KBM-7 (cell line): ENCODE measurements at regions not wholly inside any gene's neighbourhood (a gene's known extent, or its start where the extent isn't known, plus 50 kb on each side); places are given as distances from the start of the nearest gene placed in this dataset.
"Not testable (repeated sequence)": the region's sequence is repeated elsewhere in the genome, so short reads cannot be mapped to it uniquely, and the experiment has no call there.

ENCODE experiments used
- DNase-seq: peaks from one replicate; pipeline ENCODE4 v3.0.0-alpha.2; 2015
- in situ Hi-C: fragments of 300-500 bp; cut with MboI; formaldehyde crosslinking; loops from 2 replicates; pipeline ENCODE4 v1.14.3; 2020; ENCODE audit warnings: low sequenced_read_pairs, low pct_unique_long_range_greater_than_20kb, mixed read lengths

- DNase-seq: peak; percentile 78
- in situ Hi-C loops: no loop called here
Measured at GRCh38 chr6:95660544-95660943, 83.2 kb downstream of the MANEA start.

GRCh38 chr6:95670011-95670463 lies 92.7 kb downstream of the MANEA start:
- no peak for DNase-seq
- in situ Hi-C loops: no loop called here

GRCh38 chr6:95676011-95676628 lies 98.8 kb downstream of the MANEA start:
- no peak for DNase-seq
- in situ Hi-C loops: no loop called here

- in situ Hi-C loops: no loop called here
- no peak for DNase-seq
Measured at GRCh38 chr6:95679981-95680380, 102.6 kb downstream of the MANEA start.

- in situ Hi-C loops: no loop called here
- DNase-seq: no peak
Measured at GRCh38 chr6:95681736-95682135, 104.4 kb downstream of the MANEA start.

- in situ Hi-C loops: no loop called here
- no peak for DNase-seq
Measured at GRCh38 chr6:95682476-95682875, 105.1 kb downstream of the MANEA start.

- no peak for DNase-seq
Measured at GRCh38 chr6:95685822-95686221, 108.5 kb downstream of the MANEA start.

GRCh38 chr6:95686272-95686671 lies 108.9 kb downstream of the MANEA start:
- in situ Hi-C loops: no loop called here
- no peak for DNase-seq

More at GRCh38 chr6:95685822-95686221, 108.5 kb downstream of the MANEA start:
- in situ Hi-C loops: no loop called here

GRCh38 chr6:95686895-95687294 lies 109.6 kb downstream of the MANEA start:
- no peak for DNase-seq
- in situ Hi-C loops: no loop called here

GRCh38 chr6:95687839-95688238 lies 110.5 kb downstream of the MANEA start:
- no peak for DNase-seq
- in situ Hi-C loops: no loop called here

- peak; percentile 6 for DNase-seq
- in situ Hi-C loops: no loop called here
Measured at GRCh38 chr6:95690328-95690727, 113.0 kb downstream of the MANEA start.

- DNase-seq: peak; percentile 16
- in situ Hi-C loops: no loop called here
Measured at GRCh38 chr6:95693108-95693507, 115.8 kb downstream of the MANEA start.

- in situ Hi-C loops: no loop called here
- no peak for DNase-seq
Measured at GRCh38 chr6:95698271-95698670, 120.9 kb downstream of the MANEA start.

- DNase-seq: no peak
- in situ Hi-C loops: no loop called here
Measured at GRCh38 chr6:95723638-95724037, 146.3 kb downstream of the MANEA start.

- DNase-seq: no peak
- in situ Hi-C loops: no loop called here
Measured at GRCh38 chr6:95725344-95725743, 148.0 kb downstream of the MANEA start.

GRCh38 chr6:95740157-95740556 lies 162.8 kb downstream of the MANEA start:
- no peak for DNase-seq
- in situ Hi-C loops: no loop called here

- no peak for DNase-seq
- in situ Hi-C loops: no loop called here
Measured at GRCh38 chr6:95741045-95741444, 163.7 kb downstream of the MANEA start.

- in situ Hi-C loops: no loop called here
Measured at GRCh38 chr6:95742767-95743289, 165.5 kb downstream of the MANEA start.

GRCh38 chr6:95743591-95743990 lies 166.3 kb downstream of the MANEA start:
- in situ Hi-C loops: no loop called here
- no peak for DNase-seq

More at GRCh38 chr6:95742767-95743289, 165.5 kb downstream of the MANEA start:
- no peak for DNase-seq

GRCh38 chr6:95758236-95759069 lies 181.1 kb downstream of the MANEA start:
- not testable (repeated sequence) for DNase-seq

More at GRCh38 chr6:95758236-95759069, 181.1 kb downstream of the MANEA start:
- in situ Hi-C loops: not testable (repeated sequence)
